H9 (cell line): ENCODE measurements at regions not wholly inside any gene's neighbourhood (a gene's known extent, or its start where the extent isn't known, plus 50 kb on each side); places are given as distances from the start of the nearest gene placed in this dataset.

Experiments used
- DNase-seq: peaks from one replicate; pipeline ENCODE4 v3.0.0-alpha.2; 2017
- H2AFZ ChIP-seq: one replicate; pipeline ENCODE4 v1.6.1; 2013; ENCODE audit warnings: mild to moderate bottlenecking, low read length, control low read depth, moderate library complexity
- H2AK5ac ChIP-seq: 2 replicates; pipeline ENCODE4 v1.6.1; 2013; ENCODE audit warnings: low read length, control low read depth, mixed read lengths; ENCODE audit not compliant: insufficient read length
- H2BK120ac ChIP-seq: one replicate; pipeline ENCODE4 v1.6.1; 2013; ENCODE audit warnings: low read depth, mild to moderate bottlenecking, low read length, control low read depth, inconsistent platforms; ENCODE audit not compliant: poor library complexity, severe bottlenecking
- H2BK12ac ChIP-seq: 2 replicates; pipeline ENCODE4 v1.6.1; 2013; ENCODE audit warnings: low read length, control low read depth, mixed read lengths, low read depth; ENCODE audit not compliant: insufficient read length
- H2BK15ac ChIP-seq: 2 replicates; pipeline ENCODE4 v1.6.1; 2013; ENCODE audit warnings: low read depth, low read length, control low read depth
- H2BK20ac ChIP-seq: one replicate; pipeline ENCODE4 v1.6.1; 2013; ENCODE audit warnings: low read depth, mild to moderate bottlenecking, low read length, control low read depth, inconsistent platforms; ENCODE audit not compliant: poor library complexity, severe bottlenecking
- H2BK5ac ChIP-seq: 2 replicates; pipeline ENCODE4 v1.6.1; 2013; ENCODE audit warnings: low read length, control low read depth, mixed read lengths; ENCODE audit not compliant: insufficient read length
- H3K14ac ChIP-seq: 2 replicates; pipeline ENCODE4 v1.6.1; 2013; ENCODE audit warnings: low read length, control low read depth; ENCODE audit not compliant: insufficient read depth
- H3K18ac ChIP-seq: 2 replicates; pipeline ENCODE4 v1.6.1; 2013; ENCODE audit warnings: low read depth, mild to moderate bottlenecking, mixed read lengths, low read length, control low read depth; ENCODE audit not compliant: insufficient read length
- H3K23ac ChIP-seq: 2 replicates; pipeline ENCODE4 v1.6.1; 2013; ENCODE audit warnings: low read length, control low read depth, mixed read lengths, low read depth; ENCODE audit not compliant: insufficient read length
- H3K23me2 ChIP-seq: 2 replicates; pipeline ENCODE4 v1.6.1; 2013; ENCODE audit warnings: low read depth, mild to moderate bottlenecking, mixed read lengths, low read length, control low read depth; ENCODE audit not compliant: insufficient read length, poor library complexity, severe bottlenecking
- H3K27ac ChIP-seq: 2 replicates; pipeline ENCODE4 v1.5.1; 2013; ENCODE audit warnings: low read length, control low read depth, mixed read lengths, low read depth; ENCODE audit not compliant: insufficient read length
- H3K27me3 ChIP-seq: 2 replicates; pipeline ENCODE4 v1.6.1; 2013; ENCODE audit warnings: low read length, control low read depth, inconsistent platforms; ENCODE audit not compliant: insufficient read depth
- H3K4ac ChIP-seq: 2 replicates; pipeline ENCODE4 v1.6.1; 2013; ENCODE audit warnings: low read depth, mild to moderate bottlenecking, control low read depth, inconsistent platforms, low read length, moderate library complexity
- H3K4me1 ChIP-seq: 2 replicates; pipeline ENCODE4 v1.6.1; 2013; ENCODE audit warnings: low read length, control low read depth, inconsistent platforms; ENCODE audit not compliant: insufficient read depth
- H3K4me2 ChIP-seq: 2 replicates; pipeline ENCODE4 v1.6.1; 2013; ENCODE audit warnings: low read length, control low read depth, mixed read lengths; ENCODE audit not compliant: insufficient read length, insufficient read depth
- H3K56ac ChIP-seq: 2 replicates; pipeline ENCODE4 v1.6.1; 2013; ENCODE audit warnings: low read depth, mild to moderate bottlenecking, mixed read lengths, low read length, control low read depth; ENCODE audit not compliant: insufficient read length
- H3K79me1 ChIP-seq: 2 replicates; pipeline ENCODE4 v1.6.1; 2013; ENCODE audit warnings: low read depth, mild to moderate bottlenecking, moderate library complexity, low read length, control low read depth, inconsistent platforms; ENCODE audit not compliant: insufficient read depth, poor library complexity, severe bottlenecking
- H3K79me2 ChIP-seq: 2 replicates; pipeline ENCODE4 v1.6.1; 2013; ENCODE audit warnings: low read length, control low read depth, inconsistent platforms; ENCODE audit not compliant: insufficient read depth
- H3K9ac ChIP-seq: 2 replicates; pipeline ENCODE4 v1.6.1; 2013; ENCODE audit warnings: low read length, control low read depth, mixed read lengths; ENCODE audit not compliant: insufficient read length; ENCODE audit errors: extremely low read depth
- H3K9me3 ChIP-seq: one replicate; pipeline ENCODE4 v1.6.1; 2013; ENCODE audit warnings: low read depth, low read length, inconsistent platforms; ENCODE audit not compliant: control insufficient read depth
- H3T11ph ChIP-seq: one replicate; pipeline ENCODE4 v1.6.1; 2013; ENCODE audit warnings: mild to moderate bottlenecking, low read length, control low read depth, inconsistent platforms
- H4K20me1 ChIP-seq: one replicate; pipeline ENCODE4 v1.6.1; 2013; ENCODE audit not compliant: control insufficient read depth, insufficient read length, insufficient read depth
- H4K5ac ChIP-seq: 2 replicates; pipeline ENCODE4 v1.6.1; 2013; ENCODE audit warnings: low read depth, mild to moderate bottlenecking, mixed read lengths, low read length, control low read depth; ENCODE audit not compliant: insufficient read length
- H4K8ac ChIP-seq: replicated peaks from 2 replicates; pipeline ENCODE4 v1.6.1; 2013; ENCODE audit warnings: low read length, control low read depth, mixed read lengths, low read depth; ENCODE audit not compliant: insufficient read length
- H4K91ac ChIP-seq: 2 replicates; pipeline ENCODE4 v1.6.1; 2013; ENCODE audit warnings: low read depth, mild to moderate bottlenecking, moderate library complexity, mixed read lengths, low read length, control low read depth; ENCODE audit not compliant: insufficient read length
- H3K27ac Mint-ChIP-seq, 3 experiments: 2 replicates in 2 of 3; 3 replicates in 1 of 3; pipeline ENCODE4 v1.8.0; 2020 to 2021; ENCODE audit warnings: mixed read lengths in 3 of 3, mild to moderate bottlenecking in 1 of 3, moderate library complexity in 1 of 3
- H3K27me3 Mint-ChIP-seq: 2 replicates; pipeline ENCODE4 v1.8.0; 2021; ENCODE audit warnings: low read depth, mild to moderate bottlenecking, moderate library complexity, mixed read lengths
- H3K36me3 Mint-ChIP-seq, 3 experiments: 2 replicates in 2 of 3; 3 replicates in 1 of 3; pipeline ENCODE4 v1.8.0; 2020 to 2021; ENCODE audit warnings: low read depth in 3 of 3, mixed read lengths in 3 of 3; ENCODE audit not compliant: insufficient read depth in 1 of 3
- H3K4me1 Mint-ChIP-seq, 2 experiments: 2 replicates each; pipeline ENCODE4 v1.8.0; 2020; ENCODE audit warnings: mixed read lengths in 2 of 2
- H3K4me3 Mint-ChIP-seq, 2 experiments: 2 replicates in 1 of 2; 3 replicates in 1 of 2; pipeline ENCODE4 v1.8.0; 2020 to 2021; ENCODE audit warnings: mild to moderate bottlenecking in 2 of 2, mixed read lengths in 2 of 2, moderate library complexity in 1 of 2
- H3K9me3 Mint-ChIP-seq, 2 experiments: 2 replicates in 1 of 2; 3 replicates in 1 of 2; pipeline ENCODE4 v1.8.0; 2020; ENCODE audit warnings: mild to moderate bottlenecking in 2 of 2, mixed read lengths in 2 of 2, moderate library complexity in 1 of 2
- CTCF ChIP-seq: fragments of 200-600 bp; sonication (generic); conservative IDR thresholded peaks from 3 replicates; pipeline ENCODE4 v1.8.0; 2021; ENCODE audit warnings: antibody characterized with exemption, mild to moderate bottlenecking
- WGBS: extraction: QIAGEN DNeasy Blood & Tissue Kit; methylation state at CpG from one replicate; pipeline ENCODE4 v1.1.7; 2013; ENCODE audit warnings: missing lambda C conversion rate, low lambda C conversion rate, mixed read lengths; ENCODE audit not compliant: insufficient read length; ENCODE audit errors: extremely low coverage; 5-methylcytosine and 5-hydroxymethylcytosine counted together

GRCh38 chr3:171953301-171954022 lies 85.9 kb upstream of the FNDC3B start:
- no peak overlapping the region for H2AFZ ChIP-seq
- H3K4me3 Mint-ChIP-seq, result no peak overlapping the region

More at GRCh38 chr3:171953301-171954022, 85.9 kb upstream of the FNDC3B start:
- H2AK5ac ChIP-seq, result no peak overlapping the region
- no peak overlapping the region for H4K5ac ChIP-seq
- H3K79me2 ChIP-seq, result no peaks in the 10 kb centered on the region
- H2BK20ac ChIP-seq, result no peak overlapping the region
- H3K23me2 ChIP-seq, result no peaks in the 10 kb centered on the region
- Mint-ChIP-seq H3K9me3 (no peaks in the 10 kb centered on the region), H3K27ac (no peak overlapping the region), H3K27me3 (no peaks in the 10 kb centered on the region), H3K4me1 (peaks cover 18 to 32% of the 10 kb centered on the region in 2 experiments), H3K36me3 (no peaks in the 10 kb centered on the region)
- no peak overlapping the region for H3K4ac ChIP-seq
- H3K23ac ChIP-seq, result no peak overlapping the region
- no peak overlapping the region for H3K27ac ChIP-seq
- H3K9ac ChIP-seq, result no peak overlapping the region
- no peak overlapping the region for H2BK5ac ChIP-seq
- no peak overlapping the region for H3T11ph ChIP-seq
- no peaks in the 10 kb centered on the region for H3K79me1 ChIP-seq
- no peaks in the 10 kb centered on the region for H3K9me3 ChIP-seq
- H2BK12ac ChIP-seq, result no peak overlapping the region
- H3K14ac ChIP-seq, result no peak overlapping the region
- H3K56ac ChIP-seq, result no peak overlapping the region
- H4K8ac ChIP-seq, result no peak overlapping the region
- no peak overlapping the region for H2BK120ac ChIP-seq
- no CpG with 5 or more reads among the region's 7 CpGs for WGBS
- H2BK15ac ChIP-seq, result no peak overlapping the region
- no peaks in the 10 kb centered on the region for H3K27me3 ChIP-seq
- DNase-seq, result no peak
- no peak overlapping the region for H3K4me2 ChIP-seq
- TF ChIP-seq CTCF, result no peak
- H4K20me1 ChIP-seq, result no peaks in the 10 kb centered on the region
- H3K4me1 ChIP-seq, result peaks cover 3% of the 10 kb centered on the region
- no peak overlapping the region for H3K18ac ChIP-seq
- no peak overlapping the region for H4K91ac ChIP-seq
